HG03066 (cell line): ENCODE measurements at regions not wholly inside any gene's neighbourhood (a gene's known extent, or its start where the extent isn't known, plus 50 kb on each side); places are given as distances from the start of the nearest gene placed in this dataset.

Experiments
- ATAC-seq: cut with Tn5 transposase; IDR thresholded peaks from one replicate; pipeline ENCODE4 v1.9.1; 2021; ENCODE audit warnings: low read depth; ENCODE audit not compliant: unreplicated experiment

DNA sequence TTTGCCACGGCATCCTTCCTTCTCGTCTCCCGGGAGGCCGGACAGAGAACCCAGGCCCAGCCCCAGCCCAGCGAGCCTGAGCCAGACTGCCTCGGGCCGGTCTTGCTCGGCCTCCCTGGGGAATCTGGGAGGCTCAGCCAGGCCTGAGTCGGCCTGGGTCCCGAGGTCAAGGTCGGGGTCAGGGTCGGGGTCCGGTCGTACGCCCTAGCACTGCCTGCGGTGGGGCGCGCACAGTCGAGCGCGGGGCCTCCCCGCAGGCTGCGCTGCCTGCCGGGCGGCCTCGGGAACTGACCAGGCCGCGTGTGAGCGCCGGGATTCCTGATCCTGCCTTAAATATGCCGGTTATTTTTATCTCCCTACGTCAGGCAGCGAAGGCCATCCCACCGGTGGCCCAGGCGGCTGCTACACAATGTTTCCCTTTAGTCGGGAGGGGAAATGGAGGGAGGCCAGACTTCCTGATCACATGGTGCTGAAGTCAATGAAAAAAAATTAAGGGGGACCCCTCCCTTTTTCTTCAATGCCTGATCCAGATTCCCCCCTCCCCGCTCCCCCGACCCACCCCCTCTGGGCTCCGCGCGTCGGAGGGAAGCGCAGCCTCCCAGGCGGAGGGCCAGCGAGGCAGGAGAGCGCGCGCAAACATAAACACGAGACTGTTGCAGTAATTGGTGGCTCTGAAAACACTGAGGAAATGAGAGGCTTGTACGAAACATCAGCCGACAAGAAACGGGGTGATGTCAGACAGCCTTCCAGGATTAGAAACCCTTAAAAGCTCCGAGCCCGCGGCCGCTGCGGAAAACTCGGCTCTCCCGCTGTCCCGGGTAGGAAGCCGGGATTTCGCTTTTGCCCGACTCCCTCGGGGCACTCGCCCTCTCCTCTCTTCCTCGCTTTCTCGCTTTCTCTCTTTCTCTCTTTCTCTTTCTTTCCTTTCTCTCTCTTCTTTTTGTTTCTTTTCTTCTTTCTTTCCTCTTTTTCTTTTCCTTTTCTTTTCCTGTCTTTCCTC, 148.2 kb upstream of the KLF4 start:
- peak; percentile 58 for ATAC-seq

DNA sequence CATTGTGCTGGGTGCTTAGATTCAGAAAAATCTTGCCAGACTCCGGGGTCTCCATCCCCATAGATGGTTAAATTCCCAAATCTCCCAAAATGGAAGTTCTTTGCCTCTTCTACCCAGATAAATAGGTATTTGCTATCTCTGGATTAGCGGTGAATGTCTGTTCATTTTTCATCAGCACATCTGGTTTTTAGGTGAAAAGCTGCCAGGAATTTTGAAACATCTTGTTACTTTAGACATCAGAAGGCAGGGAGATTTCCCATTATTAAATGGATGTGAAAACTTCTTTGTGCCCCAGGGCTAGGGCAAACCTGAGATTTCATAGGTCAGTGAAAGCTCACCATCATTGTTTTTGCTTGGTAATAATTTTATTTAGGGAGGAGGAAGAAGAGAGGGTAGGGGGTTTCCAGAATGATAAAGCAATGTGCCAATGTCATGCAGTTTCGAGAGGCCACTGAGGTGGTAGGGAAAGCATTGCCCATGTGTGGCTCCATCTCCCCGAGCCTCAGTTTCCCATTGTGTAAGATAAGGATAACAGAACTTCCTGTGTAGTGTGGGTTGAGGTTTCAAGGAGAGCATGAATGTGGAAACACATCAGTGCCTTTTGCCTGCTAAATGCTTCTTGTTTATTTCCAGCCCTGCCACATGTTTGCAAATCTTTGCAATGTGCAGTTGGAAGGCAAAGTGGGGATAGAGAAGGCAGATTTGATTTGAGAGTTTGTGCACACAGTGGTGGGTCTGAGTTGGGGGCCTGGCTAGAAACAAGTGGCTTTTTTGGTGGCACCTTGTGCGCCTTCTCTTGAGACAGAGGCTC, 147.2 kb upstream of the KLF4 start:
- ATAC-seq: no peak

- no peak for ATAC-seq
Measured at GRCh38 chr9:107635803-107636174, 146.2 kb upstream of the KLF4 start.

GRCh38 chr9:107635101-107635802, 145.7 kb upstream of the KLF4 start:
- ATAC-seq: no peak

DNA sequence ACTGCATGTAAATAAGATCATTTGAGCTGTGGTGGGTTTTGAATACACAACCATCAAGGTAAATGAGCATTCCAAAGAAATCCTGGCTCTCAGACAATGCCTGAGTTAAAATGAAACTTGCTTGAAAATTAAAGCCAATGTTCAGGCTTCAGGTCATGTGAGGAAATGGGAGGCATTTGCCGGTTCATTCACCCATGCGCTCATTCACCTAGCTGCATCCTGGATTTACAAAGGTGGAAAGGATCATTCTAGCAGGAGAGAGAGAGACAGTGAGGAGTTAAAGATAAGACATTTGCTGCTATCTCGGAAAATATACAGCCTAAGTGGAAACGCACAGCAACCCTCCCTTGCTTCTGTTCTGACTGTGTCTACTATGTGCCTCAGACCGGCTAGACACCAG, 143.8 kb upstream of the KLF4 start:
- no peak for ATAC-seq

DNA sequence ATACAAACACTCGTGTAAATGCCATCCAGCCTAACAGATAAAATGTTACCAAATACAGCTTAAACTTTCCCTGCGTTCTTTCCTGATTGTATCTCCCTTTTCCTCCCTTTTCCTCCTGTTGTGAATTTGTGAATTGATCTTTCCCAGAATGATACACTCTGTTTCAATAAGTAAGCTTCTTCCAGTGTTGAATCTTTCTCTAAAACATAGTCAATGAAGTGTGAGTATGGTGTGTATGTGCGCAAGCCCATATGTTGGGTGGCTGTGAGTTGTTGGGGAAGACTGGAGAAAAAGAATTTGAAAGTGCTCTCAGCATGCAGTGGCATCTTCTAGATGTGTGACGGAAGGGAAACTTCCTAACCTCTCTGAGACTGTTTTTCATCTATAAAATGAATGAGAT, 143.1 kb upstream of the KLF4 start:
- no peak for ATAC-seq

GRCh38 chr9:107632216-107632615, 142.6 kb upstream of the KLF4 start:
- ATAC-seq: no peak

GRCh38 chr9:107631788-107632187, 142.2 kb upstream of the KLF4 start:
- no peak for ATAC-seq

GRCh38 chr9:107630156-107630555, 140.6 kb upstream of the KLF4 start:
- no peak for ATAC-seq

- no peak for ATAC-seq
Measured at GRCh38 chr9:107628444-107628843, 138.9 kb upstream of the KLF4 start.

DNA sequence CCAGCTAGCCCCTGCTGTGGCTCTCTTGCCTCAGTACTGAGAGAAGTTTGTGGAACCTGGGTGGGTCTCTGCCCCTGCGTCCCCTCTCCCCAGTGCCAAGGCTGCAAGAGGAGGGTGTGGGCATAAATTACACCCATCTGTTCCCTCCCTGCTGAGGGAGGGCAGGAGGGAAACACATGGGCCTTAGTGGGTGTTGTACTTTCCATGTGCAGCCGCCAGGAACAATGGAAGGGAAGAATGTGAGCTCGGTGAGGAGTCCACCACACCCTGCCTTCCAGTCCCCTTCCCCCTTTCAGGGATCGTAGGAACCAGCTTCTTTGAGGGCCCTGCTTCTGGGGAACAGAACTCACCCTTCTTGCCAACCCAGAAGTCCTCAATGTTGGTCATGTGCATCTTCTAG, 138.2 kb upstream of the KLF4 start:
- ATAC-seq: no peak

- no peak for ATAC-seq
Measured at GRCh38 chr9:107626118-107626517, 136.5 kb upstream of the KLF4 start.

DNA sequence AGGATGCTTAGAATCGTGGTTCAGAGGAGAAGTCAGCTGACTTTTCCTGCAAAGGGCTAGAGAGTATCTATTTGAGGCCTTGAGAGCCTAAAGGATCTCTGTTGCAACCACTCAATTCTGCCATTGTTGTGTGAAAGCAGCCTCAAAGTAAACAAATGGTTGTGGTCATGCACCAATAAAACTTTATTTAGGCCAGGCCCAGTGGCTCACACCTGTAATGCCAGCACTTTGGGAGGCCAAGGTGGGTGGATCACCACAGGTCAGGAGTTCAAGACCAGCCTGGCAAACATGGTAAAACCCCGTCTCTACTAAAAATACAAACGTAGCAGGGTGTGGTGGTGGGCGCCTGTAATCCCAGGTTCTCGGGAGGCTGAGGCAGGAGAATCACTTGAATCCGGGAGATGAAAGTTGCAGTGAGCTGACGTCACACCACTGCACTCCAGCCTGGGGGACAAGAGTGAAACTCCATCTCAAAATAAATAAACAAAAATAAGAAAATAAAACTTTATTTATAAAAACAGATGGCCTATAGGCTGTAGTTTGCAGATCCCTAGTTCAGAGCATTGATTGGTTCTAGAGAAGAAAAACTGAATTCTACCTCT, 135.9 kb upstream of the KLF4 start:
- ATAC-seq: no peak

GRCh38 chr9:107624234-107624948, 134.8 kb upstream of the KLF4 start:
- no peak for ATAC-seq

GRCh38 chr9:107621436-107621835, 131.9 kb upstream of the KLF4 start:
- ATAC-seq: no peak

GRCh38 chr9:107620801-107621200, 131.2 kb upstream of the KLF4 start:
- ATAC-seq: no peak

GRCh38 chr9:107620236-107620635, 130.7 kb upstream of the KLF4 start:
- no peak for ATAC-seq

GRCh38 chr9:107615321-107615720, 125.8 kb upstream of the KLF4 start:
- no peak for ATAC-seq

DNA sequence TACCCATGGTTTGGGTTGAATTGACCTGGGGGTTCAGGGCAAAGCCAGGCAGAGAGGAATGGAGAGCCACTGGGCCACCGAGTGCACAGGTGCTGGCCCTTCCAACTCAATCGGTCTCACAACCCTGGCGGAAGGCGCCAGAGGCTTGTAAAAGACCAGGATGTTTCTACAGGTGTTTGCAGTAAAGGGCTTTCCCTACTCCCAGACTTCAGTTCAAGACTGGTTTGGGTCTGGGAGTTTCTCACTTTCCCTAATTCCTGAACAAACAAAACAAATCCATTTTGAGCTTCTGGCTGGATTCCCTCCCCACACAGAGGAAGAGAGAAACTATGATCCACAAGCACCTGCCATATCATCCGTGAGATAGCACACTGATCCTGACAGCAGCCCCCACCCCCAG, 125.2 kb upstream of the KLF4 start:
- ATAC-seq: no peak

- ATAC-seq: no peak
Measured at GRCh38 chr9:107613321-107613720, 123.8 kb upstream of the KLF4 start.
